ENCODE measurements at regions not wholly inside any gene's neighbourhood (a gene's known extent, or its start where the extent isn't known, plus 50 kb on each side); places are given as distances from the start of the nearest gene placed in this dataset.

DNA sequence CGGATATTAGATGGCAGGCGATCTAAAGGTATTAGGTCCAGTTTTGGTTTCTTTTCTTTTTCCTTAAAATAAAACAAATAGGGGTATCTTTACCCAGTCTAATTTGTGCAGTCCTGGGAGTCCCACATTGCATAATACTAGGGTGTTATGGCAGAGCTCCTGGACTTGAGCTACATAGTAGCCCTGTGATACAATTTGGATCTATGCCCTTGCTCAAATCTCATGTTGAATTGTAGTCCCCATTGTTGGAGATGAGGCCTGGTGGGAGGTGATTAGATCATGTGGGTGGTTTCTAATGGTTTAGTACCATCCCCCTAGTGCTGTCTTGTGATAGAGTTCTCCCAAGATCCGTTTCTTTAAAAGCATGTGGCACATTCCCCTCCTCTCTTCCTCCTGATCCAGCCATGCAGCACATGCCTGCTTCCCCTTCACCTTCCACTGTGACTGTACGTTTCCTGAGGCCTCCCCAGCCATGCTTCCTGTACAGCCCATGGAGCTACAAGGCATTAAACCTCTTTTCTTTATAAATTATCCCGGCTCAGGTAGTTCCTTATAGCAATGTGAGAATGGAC, 141.9 kb downstream of the RPS24 start:
- Histone ChIP-seq H4K20me1 (ENCODE audit: insufficient read depth, low read length) (no peaks in the 10 kb centered on the region), H3K4me2 (ENCODE audit: low read length) (no peak overlapping the region)

DNA sequence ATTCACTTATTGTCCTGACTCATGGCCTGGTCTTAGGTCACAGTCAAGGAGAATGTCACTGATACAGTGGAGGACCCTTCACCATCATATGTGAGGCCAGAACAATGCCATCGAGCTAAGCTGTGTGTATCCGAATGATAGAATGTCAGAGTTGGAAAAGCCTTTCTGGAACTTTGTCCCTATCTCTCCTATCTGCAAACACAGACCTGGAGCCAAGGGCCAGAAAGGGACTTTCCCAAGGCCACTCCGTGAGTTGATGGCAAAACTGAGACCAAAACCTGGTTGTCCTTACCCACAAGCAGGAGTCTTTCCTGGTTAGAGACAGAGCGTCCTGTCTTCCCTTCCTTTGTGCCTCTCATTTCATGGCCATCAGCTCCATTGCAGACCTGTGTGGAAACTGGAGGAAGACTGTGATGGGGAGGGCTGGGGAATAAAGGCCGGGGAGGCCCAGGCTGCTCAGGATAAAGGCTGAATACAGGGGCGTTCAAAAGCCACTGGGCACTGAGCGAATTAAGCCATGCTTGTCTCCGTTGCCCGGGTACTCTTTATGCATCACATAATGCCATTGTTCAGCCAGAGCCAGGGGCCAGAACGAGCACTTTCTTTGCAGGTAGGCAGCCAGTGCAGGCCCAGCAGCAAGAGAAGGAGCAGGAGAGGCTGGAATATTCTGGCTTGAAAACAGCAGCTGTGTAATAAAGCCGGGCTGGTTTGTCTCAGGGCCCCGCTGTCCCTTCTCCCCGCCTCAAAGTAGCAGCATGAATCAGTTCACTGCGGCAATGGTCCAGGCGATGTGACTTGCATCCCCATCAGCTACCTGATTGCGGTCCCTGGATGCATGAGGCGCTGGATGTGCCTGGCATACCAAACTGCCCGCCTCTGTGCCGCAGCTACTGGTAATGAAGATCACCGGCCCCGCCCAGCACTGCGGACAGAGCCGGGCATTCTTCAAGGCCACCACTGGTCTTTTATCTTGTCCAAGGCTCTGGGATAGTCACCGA, 143.0 kb downstream of the RPS24 start:
- no peak overlapping the region for H3K27ac ChIP-seq (ENCODE audit: low read depth, low read length, poor library complexity, severe bottlenecking)
- H3K4me2 ChIP-seq (ENCODE audit: low read length): no peak overlapping the region
- H3F3A ChIP-seq (ENCODE audit: insufficient read depth, low read length): no peaks in the 10 kb centered on the region
- TF ChIP-seq, protein P1, sequence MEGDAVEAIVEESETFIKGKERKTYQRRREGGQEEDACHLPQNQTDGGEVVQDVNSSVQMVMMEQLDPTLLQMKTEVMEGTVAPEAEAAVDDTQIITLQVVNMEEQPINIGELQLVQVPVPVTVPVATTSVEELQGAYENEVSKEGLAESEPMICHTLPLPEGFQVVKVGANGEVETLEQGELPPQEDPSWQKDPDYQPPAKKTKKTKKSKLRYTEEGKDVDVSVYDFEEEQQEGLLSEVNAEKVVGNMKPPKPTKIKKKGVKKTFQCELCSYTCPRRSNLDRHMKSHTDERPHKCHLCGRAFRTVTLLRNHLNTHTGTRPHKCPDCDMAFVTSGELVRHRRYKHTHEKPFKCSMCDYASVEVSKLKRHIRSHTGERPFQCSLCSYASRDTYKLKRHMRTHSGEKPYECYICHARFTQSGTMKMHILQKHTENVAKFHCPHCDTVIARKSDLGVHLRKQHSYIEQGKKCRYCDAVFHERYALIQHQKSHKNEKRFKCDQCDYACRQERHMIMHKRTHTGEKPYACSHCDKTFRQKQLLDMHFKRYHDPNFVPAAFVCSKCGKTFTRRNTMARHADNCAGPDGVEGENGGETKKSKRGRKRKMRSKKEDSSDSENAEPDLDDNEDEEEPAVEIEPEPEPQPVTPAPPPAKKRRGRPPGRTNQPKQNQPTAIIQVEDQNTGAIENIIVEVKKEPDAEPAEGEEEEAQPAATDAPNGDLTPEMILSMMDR (IDR thresholded peaks at IDR 0.05; ENCODE audit: low read length): no peak
- TF ChIP-seq EZH2 (IDR thresholded peaks at IDR 0.05; ENCODE audit: borderline replicate concordance, low read length): no peak
- H3K9me3 ChIP-seq (ENCODE audit: low read length): no peaks in the 10 kb centered on the region
- no peaks in the 10 kb centered on the region for H3K79me2 ChIP-seq (ENCODE audit: insufficient read depth, low read length)
- H4K20me1 ChIP-seq (ENCODE audit: insufficient read depth, low read length): no peaks in the 10 kb centered on the region
- no peaks in the 10 kb centered on the region for H3K36me3 ChIP-seq (ENCODE audit: insufficient read depth, low read length)
- H3K9me2 ChIP-seq (ENCODE audit: low read depth, low read length): no peaks in the 10 kb centered on the region
- H3K4me1 ChIP-seq (ENCODE audit: insufficient read depth, low read length, severe bottlenecking): no peaks in the 10 kb centered on the region
- H3K27me3 ChIP-seq (ENCODE audit: insufficient read depth, low read length): no peaks in the 10 kb centered on the region; the same call in 1 of the 2 replicates
- no peak overlapping the region for H3K9ac ChIP-seq (ENCODE audit: low read length)
- no peak overlapping the region for H3K4me3 ChIP-seq (ENCODE audit: low read depth, low read length, poor library complexity, severe bottlenecking)
- no peak overlapping the region for H2AFZ ChIP-seq (ENCODE audit: low read length)

More for the DNA sequence above, 141.9 kb downstream of the RPS24 start:
- no peaks in the 10 kb centered on the region; the same call in 1 of the 2 replicates for H3K27me3 ChIP-seq (ENCODE audit: insufficient read depth, low read length)
- H3K9me2 ChIP-seq (ENCODE audit: low read depth, low read length): no peaks in the 10 kb centered on the region
- no peaks in the 10 kb centered on the region for H3K79me2 ChIP-seq (ENCODE audit: insufficient read depth, low read length)
- no peaks in the 10 kb centered on the region for H3K36me3 ChIP-seq (ENCODE audit: insufficient read depth, low read length)
- no peaks in the 10 kb centered on the region for H3K9me3 ChIP-seq (ENCODE audit: low read length)
- H3K27ac ChIP-seq (ENCODE audit: low read depth, low read length, poor library complexity, severe bottlenecking): no peak overlapping the region
- no peak overlapping the region for H3K9ac ChIP-seq (ENCODE audit: low read length)
- H3K4me3 ChIP-seq (ENCODE audit: low read depth, low read length, poor library complexity, severe bottlenecking): no peak overlapping the region
- H3F3A ChIP-seq (ENCODE audit: insufficient read depth, low read length): no peaks in the 10 kb centered on the region
- TF ChIP-seq, protein P1 (IDR thresholded peaks at IDR 0.05; ENCODE audit: low read length): no peak
- no peak for TF ChIP-seq EZH2 (IDR thresholded peaks at IDR 0.05; ENCODE audit: borderline replicate concordance, low read length)
- no peak overlapping the region for H2AFZ ChIP-seq (ENCODE audit: low read length)
- no peaks in the 10 kb centered on the region for H3K4me1 ChIP-seq (ENCODE audit: insufficient read depth, low read length, severe bottlenecking)

DNA sequence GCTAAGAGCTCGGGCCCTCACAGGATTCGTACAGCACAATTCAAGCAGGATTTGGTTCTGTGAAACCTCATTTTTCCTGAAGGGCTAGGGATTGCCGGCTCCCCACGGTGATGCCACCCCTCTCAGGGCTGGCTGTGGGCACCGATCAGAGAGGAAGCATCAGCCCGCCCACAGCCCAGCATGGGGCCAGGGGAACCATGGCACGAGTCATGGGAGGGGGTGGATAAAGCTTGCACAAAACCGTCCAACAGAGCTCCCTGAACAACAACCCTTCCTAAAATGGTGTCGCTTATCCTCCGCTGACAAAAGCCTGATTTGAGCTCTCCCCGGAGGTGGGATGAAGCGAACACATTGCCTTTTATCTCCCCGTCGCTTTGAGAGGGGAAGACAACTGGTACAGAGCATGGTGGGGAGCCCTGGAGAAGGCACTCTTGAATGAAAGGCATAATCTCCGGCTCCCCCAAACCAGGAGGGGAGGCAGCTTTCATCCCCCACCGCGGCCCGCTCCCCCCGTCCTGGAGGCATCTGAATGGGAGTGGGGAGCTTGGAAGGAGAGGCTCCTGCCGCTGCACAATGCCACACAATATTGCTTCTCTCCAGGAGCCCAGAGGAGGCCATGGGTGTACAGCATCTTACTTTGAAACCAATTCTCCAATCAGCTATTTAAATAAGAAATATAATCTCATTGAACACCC, 144.0 kb downstream of the RPS24 start:
- no peak overlapping the region for H3K27ac ChIP-seq (ENCODE audit: low read depth, low read length, poor library complexity, severe bottlenecking)
- no peaks in the 10 kb centered on the region for H3F3A ChIP-seq (ENCODE audit: insufficient read depth, low read length)
- H3K36me3 ChIP-seq (ENCODE audit: insufficient read depth, low read length): no peaks in the 10 kb centered on the region
- no peaks in the 10 kb centered on the region for H3K9me3 ChIP-seq (ENCODE audit: low read length)
- no peak overlapping the region for H2AFZ ChIP-seq (ENCODE audit: low read length)
- TF ChIP-seq, protein P1 (IDR thresholded peaks at IDR 0.05; ENCODE audit: low read length): no peak
- TF ChIP-seq EZH2 (IDR thresholded peaks at IDR 0.05; ENCODE audit: borderline replicate concordance, low read length): no peak
- no peak overlapping the region for H3K4me2 ChIP-seq (ENCODE audit: low read length)
- H3K4me1 ChIP-seq (ENCODE audit: insufficient read depth, low read length, severe bottlenecking): no peaks in the 10 kb centered on the region
- H3K4me3 ChIP-seq (ENCODE audit: low read depth, low read length, poor library complexity, severe bottlenecking): no peak overlapping the region
- no peaks in the 10 kb centered on the region for H3K79me2 ChIP-seq (ENCODE audit: insufficient read depth, low read length)
- H3K9me2 ChIP-seq (ENCODE audit: low read depth, low read length): no peaks in the 10 kb centered on the region
- no peaks in the 10 kb centered on the region; the same call in 1 of the 2 replicates for H3K27me3 ChIP-seq (ENCODE audit: insufficient read depth, low read length)
- H4K20me1 ChIP-seq (ENCODE audit: insufficient read depth, low read length): no peaks in the 10 kb centered on the region
- H3K9ac ChIP-seq (ENCODE audit: low read length): no peak overlapping the region
